Natural killer cell (primary cell): ENCODE measurements at regions not wholly inside any gene's neighbourhood (a gene's known extent, or its start where the extent isn't known, plus 50 kb on each side); places are given as distances from the start of the nearest gene placed in this dataset.

Source experiments
- ATAC-seq, 3 donors: fragments of 150-1000 bp in 2 of 3; fragments of 200-7000 bp in 1 of 3; cut with Tn5 transposase; 1 replicate in 1 of 3; 2 replicates in 2 of 3; pipeline ENCODE4 v1.10.0; 2021; ENCODE audit warnings: mild to moderate bottlenecking in 2 of 3, moderate library complexity in 2 of 3
- DNase-seq, 2 donors: peaks; one replicate each; pipeline versions ENCODE4 v3.0.0 to v3.0.0-alpha.2; 2013 to 2021; ENCODE audit warnings: mixed read lengths in 1 of 2
- H3K27ac ChIP-seq: one replicate; pipeline ENCODE4 v1.5.1; 2013; ENCODE audit warnings: mild to moderate bottlenecking, low read length
- H3K27me3 ChIP-seq: one replicate; pipeline ENCODE4 v1.6.1; 2013; ENCODE audit warnings: low read length; ENCODE audit not compliant: control insufficient read depth, insufficient read depth
- H3K36me3 ChIP-seq: one replicate; pipeline ENCODE4 v1.6.1; 2013; ENCODE audit warnings: low read length; ENCODE audit not compliant: control insufficient read depth, insufficient read depth
- H3K4me1 ChIP-seq: one replicate; pipeline ENCODE4 v1.6.1; 2013; ENCODE audit warnings: low read length; ENCODE audit not compliant: control insufficient read depth, insufficient read depth
- H3K4me3 ChIP-seq: one replicate; pipeline ENCODE4 v1.5.1; 2013; ENCODE audit warnings: low read length
- H3K9me3 ChIP-seq: one replicate; pipeline ENCODE4 v1.6.1; 2013; ENCODE audit warnings: low read length; ENCODE audit not compliant: control insufficient read depth, insufficient read depth
- H3K27ac Mint-ChIP-seq, 2 donors: one replicate each; pipeline ENCODE4 v1.8.0; 2022; ENCODE audit warnings: mild to moderate bottlenecking in 2 of 2, mixed read lengths in 2 of 2, moderate library complexity in 1 of 2
- H3K27me3 Mint-ChIP-seq, 2 donors: one replicate each; pipeline ENCODE4 v1.8.0; 2022; ENCODE audit warnings: low read depth in 2 of 2, mixed read lengths in 2 of 2
- H3K36me3 Mint-ChIP-seq: one replicate; pipeline ENCODE4 v1.8.0; 2022; ENCODE audit warnings: mixed read lengths
- H3K4me1 Mint-ChIP-seq, 2 donors: one replicate each; pipeline ENCODE4 v1.8.0; 2022; ENCODE audit warnings: mixed read lengths in 2 of 2
- H3K4me3 Mint-ChIP-seq: one replicate; pipeline ENCODE4 v1.8.0; 2022; ENCODE audit warnings: mild to moderate bottlenecking, moderate library complexity, mixed read lengths
- H3K9me3 Mint-ChIP-seq, 2 donors: one replicate each; pipeline ENCODE4 v1.8.0; 2022; ENCODE audit warnings: mixed read lengths in 2 of 2
- CTCF ChIP-seq: fragments of 200-600 bp; IDR thresholded peaks from one replicate; pipeline ENCODE4 v1.8.0; 2022; ENCODE audit warnings: antibody characterized with exemption
- WGBS: methylation state at CpG from one replicate; pipeline ENCODE4 v1.1.7; 2013; ENCODE audit warnings: missing lambda C conversion rate; ENCODE audit not compliant: insufficient coverage; 5-methylcytosine and 5-hydroxymethylcytosine counted together
- intact Hi-C: fragments of 100-400 bp; cut with micrococcal nuclease; formaldehyde crosslinking; loops from one replicate; pipeline ENCODE4 v1.14.2; 2022

- no peaks in the 10 kb centered on the region for H3K9me3 Mint-ChIP-seq
- Histone ChIP-seq H3K27ac (no peak overlapping the region), H3K27me3 (no peaks in the 10 kb centered on the region), H3K36me3 (no peaks in the 10 kb centered on the region), H3K4me3 (no peak overlapping the region), H3K9me3 (no peaks in the 10 kb centered on the region), H3K4me1 (no peaks in the 10 kb centered on the region)
- no peak overlapping the region for H3K27ac Mint-ChIP-seq
- 90% methylated on average over 2 of the region's 2 CpGs for WGBS
- TF ChIP-seq CTCF: no peak
- intact Hi-C loops: no loop called here
- H3K4me3 Mint-ChIP-seq: no peak overlapping the region
- no peak for DNase-seq
- no peak for ATAC-seq
- H3K27me3 Mint-ChIP-seq: no peaks in the 10 kb centered on the region
- no peaks in the 10 kb centered on the region for H3K36me3 Mint-ChIP-seq
- no peaks in the 10 kb centered on the region for H3K4me1 Mint-ChIP-seq
Measured at GRCh38 chr3:139771331-139771730, 93.6 kb upstream of the NMNAT3 start.

DNA sequence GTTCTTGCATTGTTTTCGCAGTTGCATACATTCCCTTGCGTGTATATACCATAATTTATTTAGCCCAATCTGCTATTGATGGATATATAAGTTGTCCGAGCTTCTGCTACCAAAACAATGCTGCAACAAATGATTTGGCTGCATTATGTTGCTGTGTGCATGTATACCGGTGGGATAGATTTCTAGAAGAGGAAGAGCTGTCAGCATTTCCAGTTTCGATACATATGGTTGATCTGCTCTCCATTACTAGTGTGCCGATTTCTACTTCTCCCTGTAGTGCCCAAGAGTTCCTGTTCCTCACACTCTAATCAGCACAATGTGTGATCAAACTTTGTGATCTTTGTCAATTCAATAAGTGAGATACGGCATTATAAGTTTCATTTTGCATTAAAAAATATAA lies 92.8 kb upstream of the NMNAT3 start:
- Histone ChIP-seq H3K27ac (no peak overlapping the region), H3K27me3 (no peaks in the 10 kb centered on the region), H3K4me3 (no peak overlapping the region), H3K4me1 (no peaks in the 10 kb centered on the region), H3K9me3 (no peaks in the 10 kb centered on the region), H3K36me3 (no peaks in the 10 kb centered on the region)
- TF ChIP-seq CTCF: no peak
- ATAC-seq: no peak
- Mint-ChIP-seq H3K27ac (no peak overlapping the region), H3K36me3 (no peaks in the 10 kb centered on the region), H3K4me1 (no peaks in the 10 kb centered on the region), H3K4me3 (no peak overlapping the region), H3K9me3 (no peaks in the 10 kb centered on the region), H3K27me3 (no peaks in the 10 kb centered on the region)
- no peak for DNase-seq
- WGBS: 87% methylated on average over 4 of the region's 7 CpGs
- intact Hi-C loops: no loop called here

DNA sequence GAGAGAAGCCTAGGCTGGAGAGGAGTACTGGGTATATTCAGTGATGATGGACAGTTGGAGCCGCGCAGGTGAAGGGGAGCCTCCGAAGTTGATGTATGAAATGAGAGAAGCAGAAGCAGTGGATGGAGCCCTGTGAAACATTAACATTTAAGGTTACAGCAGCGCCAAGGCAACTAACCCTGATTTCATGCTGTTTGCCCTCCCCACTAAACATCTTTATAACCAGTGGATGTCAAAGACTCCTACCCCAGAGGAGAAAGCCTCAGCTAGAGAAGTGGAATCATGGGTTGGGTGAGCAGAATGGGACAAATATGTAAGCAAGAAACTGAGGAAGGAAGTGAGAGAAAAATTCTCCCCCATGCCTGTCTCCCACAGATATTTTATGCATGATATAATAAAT lies 92.0 kb upstream of the NMNAT3 start:
- WGBS: 99% methylated on average over 3 of the region's 4 CpGs
- intact Hi-C loops: no loop called here
- no peaks in the 10 kb centered on the region for H3K4me1 Mint-ChIP-seq
- no peak overlapping the region for H3K4me3 Mint-ChIP-seq
- Histone ChIP-seq H3K9me3 (no peaks in the 10 kb centered on the region), H3K27me3 (no peaks in the 10 kb centered on the region), H3K36me3 (no peaks in the 10 kb centered on the region), H3K4me1 (no peaks in the 10 kb centered on the region), H3K27ac (no peak overlapping the region), H3K4me3 (no peak overlapping the region)
- ATAC-seq (no peak), DNase-seq (no peak)
- H3K9me3 Mint-ChIP-seq: no peaks in the 10 kb centered on the region
- no peaks in the 10 kb centered on the region for H3K36me3 Mint-ChIP-seq
- no peaks in the 10 kb centered on the region for H3K27me3 Mint-ChIP-seq
- no peak for TF ChIP-seq CTCF
- no peak overlapping the region for H3K27ac Mint-ChIP-seq

GRCh38 chr3:139764936-139765335 lies 87.2 kb upstream of the NMNAT3 start:
- ATAC-seq (no peak), DNase-seq (no peak)
- no peak for TF ChIP-seq CTCF
- no peaks in the 10 kb centered on the region for H3K27me3 Mint-ChIP-seq
- Histone ChIP-seq H3K27ac (no peak overlapping the region), H3K4me3 (no peak overlapping the region), H3K27me3 (no peaks in the 10 kb centered on the region), H3K9me3 (no peaks in the 10 kb centered on the region), H3K36me3 (no peaks in the 10 kb centered on the region), H3K4me1 (no peaks in the 10 kb centered on the region)
- H3K4me1 Mint-ChIP-seq: no peaks in the 10 kb centered on the region
- no peaks in the 10 kb centered on the region for H3K9me3 Mint-ChIP-seq
- no peak overlapping the region for H3K27ac Mint-ChIP-seq
- intact Hi-C loops: no loop called here
- 84% methylated on average over 3 of the region's 3 CpGs for WGBS
- no peak overlapping the region for H3K4me3 Mint-ChIP-seq
- H3K36me3 Mint-ChIP-seq: no peaks in the 10 kb centered on the region
